ENCODE measurements at regions not wholly inside any gene's neighbourhood (a gene's known extent, or its start where the extent isn't known, plus 50 kb on each side); places are given as distances from the start of the nearest gene placed in this dataset.

DNA sequence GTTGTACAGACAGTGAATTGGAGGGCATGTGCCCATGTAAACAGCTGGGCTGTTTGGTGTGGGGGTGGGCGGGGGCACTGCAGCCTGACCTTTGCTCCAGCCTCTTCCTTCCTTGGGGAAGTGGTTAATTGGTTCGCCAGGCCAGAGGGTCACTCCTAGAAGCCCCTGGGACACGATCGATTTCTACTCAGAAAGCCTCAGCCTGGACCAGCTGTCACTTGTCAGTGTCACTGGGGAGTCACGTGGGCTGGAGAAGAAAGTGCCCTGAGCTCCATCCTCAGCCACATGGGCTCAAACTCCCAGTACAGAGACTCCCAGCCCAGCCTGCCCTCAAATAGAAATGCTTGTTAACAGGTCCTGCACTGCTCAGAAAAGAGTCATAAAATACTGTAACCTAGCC is 423.8 kb upstream of the SULF2 start:
- Histone ChIP-seq H3K4me1 (ENCODE audit: low read length) (no peaks in the 10 kb centered on the region), H3K36me3 (replicated peaks; ENCODE audit: low read depth, low read length) (no peaks in the 10 kb centered on the region), H4K20me1 (ENCODE audit: insufficient read depth, low read length) (no peaks in the 10 kb centered on the region), H3K27ac (ENCODE audit: low read length) (no peak overlapping the region), H3K9ac (ENCODE audit: low read length) (no peak overlapping the region), H3K9me3 (ENCODE audit: insufficient read depth, low read length) (no peaks in the 10 kb centered on the region), H3K4me3 (ENCODE audit: low read length) (no peak overlapping the region), H3K27me3 (ENCODE audit: low read depth, low read length) (peaks cover 4% of the 10 kb centered on the region; the same call in 1 of the 2 replicates), H3K4me2 (ENCODE audit: low read length) (no peak overlapping the region), H3K79me2 (ENCODE audit: low read length) (no peaks in the 10 kb centered on the region), H2AFZ (ENCODE audit: low read depth, low read length) (no peak overlapping the region)
- TF ChIP-seq EZH2phosphoT487 (IDR thresholded peaks at IDR 0.05; ENCODE audit: low read depth) = no peak
- no peak for TF ChIP-seq CTCF (IDR thresholded peaks at IDR 0.05; ENCODE audit: low read depth, low read length)

- Histone ChIP-seq H3K27ac (ENCODE audit: low read length) (no peak overlapping the region), H3K36me3 (replicated peaks; ENCODE audit: low read depth, low read length) (no peaks in the 10 kb centered on the region), H3K4me2 (ENCODE audit: low read length) (no peak overlapping the region), H3K4me1 (ENCODE audit: low read length) (no peaks in the 10 kb centered on the region), H3K9me3 (ENCODE audit: insufficient read depth, low read length) (no peaks in the 10 kb centered on the region), H3K4me3 (ENCODE audit: low read length) (no peak overlapping the region), H3K79me2 (ENCODE audit: low read length) (no peaks in the 10 kb centered on the region), H3K27me3 (ENCODE audit: low read depth, low read length) (peaks cover 5% of the 10 kb centered on the region; the same call in 1 of the 2 replicates), H3K9ac (ENCODE audit: low read length) (no peak overlapping the region), H2AFZ (ENCODE audit: low read depth, low read length) (no peak overlapping the region), H4K20me1 (ENCODE audit: insufficient read depth, low read length) (no peaks in the 10 kb centered on the region)
- TF ChIP-seq CTCF (IDR thresholded peaks at IDR 0.05; ENCODE audit: low read depth, low read length) = no peak
- no peak for TF ChIP-seq EZH2phosphoT487 (IDR thresholded peaks at IDR 0.05; ENCODE audit: low read depth)
These were observed 422.9 kb upstream of the SULF2 start for GRCh38 chr20:48208176-48208575.

DNA sequence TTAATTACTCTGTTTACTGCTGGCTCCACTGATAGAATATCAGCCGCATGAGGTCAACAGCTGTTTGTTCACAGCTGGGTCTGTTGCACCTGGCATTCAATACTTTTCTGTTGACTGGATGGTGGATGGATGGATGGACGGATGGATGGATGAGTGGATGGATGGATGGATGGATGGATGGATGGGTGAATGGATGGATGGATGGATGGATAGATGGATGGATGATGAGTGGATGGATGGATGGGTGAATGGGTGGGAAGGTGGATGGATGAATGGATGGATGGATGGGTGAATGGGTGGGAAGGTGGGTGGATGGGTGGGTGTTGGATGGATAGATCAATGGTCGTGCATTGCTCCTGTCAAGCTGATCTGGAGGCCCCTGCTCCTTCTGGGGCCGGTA is 422.2 kb upstream of the SULF2 start:
- H3K4me2 ChIP-seq (ENCODE audit: low read length) = no peak overlapping the region
- H3K9ac ChIP-seq (ENCODE audit: low read length) = no peak overlapping the region
- no peak overlapping the region for H3K4me3 ChIP-seq (ENCODE audit: low read length)
- H3K36me3 ChIP-seq (replicated peaks; ENCODE audit: low read depth, low read length) = no peaks in the 10 kb centered on the region
- H3K27ac ChIP-seq (ENCODE audit: low read length) = no peak overlapping the region
- no peaks in the 10 kb centered on the region for H4K20me1 ChIP-seq (ENCODE audit: insufficient read depth, low read length)
- peaks cover 10% of the 10 kb centered on the region; the same call in 1 of the 2 replicates for H3K27me3 ChIP-seq (ENCODE audit: low read depth, low read length)
- H3K9me3 ChIP-seq (ENCODE audit: insufficient read depth, low read length) = no peaks in the 10 kb centered on the region
- H3K79me2 ChIP-seq (ENCODE audit: low read length) = no peaks in the 10 kb centered on the region
- no peaks in the 10 kb centered on the region for H3K4me1 ChIP-seq (ENCODE audit: low read length)
- H2AFZ ChIP-seq (ENCODE audit: low read depth, low read length) = no peak overlapping the region
- TF ChIP-seq CTCF (IDR thresholded peaks at IDR 0.05; ENCODE audit: low read depth, low read length) = no peak
- no peak for TF ChIP-seq EZH2phosphoT487 (IDR thresholded peaks at IDR 0.05; ENCODE audit: low read depth)

- no peak for TF ChIP-seq CTCF (IDR thresholded peaks at IDR 0.05; ENCODE audit: low read depth, low read length)
- TF ChIP-seq EZH2phosphoT487 (IDR thresholded peaks at IDR 0.05; ENCODE audit: low read depth) = no peak
- H3K9me3 ChIP-seq (ENCODE audit: insufficient read depth, low read length) = no peaks in the 10 kb centered on the region
- H3K36me3 ChIP-seq (replicated peaks; ENCODE audit: low read depth, low read length) = no peaks in the 10 kb centered on the region
- H3K9ac ChIP-seq (ENCODE audit: low read length) = no peak overlapping the region
- H3K27me3 ChIP-seq (ENCODE audit: low read depth, low read length) = peaks cover 6% of the 10 kb centered on the region; the same call in 1 of the 2 replicates
- H3K4me1 ChIP-seq (ENCODE audit: low read length) = no peaks in the 10 kb centered on the region
- H4K20me1 ChIP-seq (ENCODE audit: insufficient read depth, low read length) = no peaks in the 10 kb centered on the region
- H3K4me2 ChIP-seq (ENCODE audit: low read length) = no peak overlapping the region
- no peak overlapping the region for H3K27ac ChIP-seq (ENCODE audit: low read length)
- H3K79me2 ChIP-seq (ENCODE audit: low read length) = no peaks in the 10 kb centered on the region
- no peak overlapping the region for H2AFZ ChIP-seq (ENCODE audit: low read depth, low read length)
- H3K4me3 ChIP-seq (ENCODE audit: low read length) = no peak overlapping the region
These were observed 420.5 kb upstream of the SULF2 start for GRCh38 chr20:48205786-48206185.
